B cell (primary cell): ENCODE measurements at regions not wholly inside any gene's neighbourhood (a gene's known extent, or its start where the extent isn't known, plus 50 kb on each side); places are given as distances from the start of the nearest gene placed in this dataset.

ENCODE experiments used
- ATAC-seq: fragments of 200-7000 bp; cut with Tn5 transposase; one replicate; pipeline ENCODE4 v1.10.0; 2021; ENCODE audit warnings: low read depth, mild to moderate bottlenecking, moderate number of reproducible peaks, moderate library complexity
- CTCF ChIA-PET: fragments of 350-600 bp; sonication (Branson Sonifier 250); formaldehyde crosslinking; loops from one replicate; lab custom pipeline; 2021; ENCODE audit warnings: antibody characterized with exemption, inconsistent platforms; lab: Charles Lee
- POLR2A ChIA-PET: fragments of 350-600 bp; sonication (Branson Sonifier 250); formaldehyde crosslinking; loops from one replicate; lab custom pipeline; 2021; ENCODE audit warnings: antibody characterized with exemption; lab: Charles Lee
- DNase-seq: peaks from one replicate; pipeline ENCODE4 v3.0.0; 2013
- H2AFZ ChIP-seq: 2 replicates; pipeline ENCODE4 v1.6.1; 2012; ENCODE audit warnings: mild to moderate bottlenecking, low read depth, low read length; ENCODE audit not compliant: insufficient read depth, poor library complexity, severe bottlenecking
- H3K27ac ChIP-seq, 2 donors: 1 replicate in 1 of 2; 2 replicates in 1 of 2; pipeline ENCODE4 v1.5.1; 2012 to 2013; ENCODE audit warnings: low read length in 2 of 2, mild to moderate bottlenecking in 2 of 2, moderate library complexity in 1 of 2
- H3K27me3 ChIP-seq, 4 experiments: fragments of 200-600 bp in 1 of 4; sonication (generic) in 1 of 4; replicated peaks in 1 of 4; 1 replicate in 2 of 4; 2 replicates in 2 of 4; pipeline versions ENCODE4 v1.6.1 to v1.7.0; 2013 to 2016; ENCODE audit warnings: low read length in 3 of 4, mild to moderate bottlenecking in 2 of 4, mixed read lengths in 1 of 4, moderate library complexity in 1 of 4; ENCODE audit not compliant: insufficient read depth in 4 of 4, control insufficient read depth in 3 of 4; ENCODE audit errors: control extremely low read depth in 1 of 4
- H3K36me3 ChIP-seq, 2 experiments: replicated peaks in 1 of 2; 1 replicate in 1 of 2; 2 replicates in 1 of 2; pipeline versions ENCODE4 v1.6.1 to v1.7.1; 2013; ENCODE audit warnings: low read length in 1 of 2; ENCODE audit not compliant: insufficient read depth in 2 of 2, control insufficient read depth in 1 of 2; ENCODE audit errors: control extremely low read depth in 1 of 2, extremely low read depth in 1 of 2
- H3K4me1 ChIP-seq, 2 donors: fragments of 200-600 bp in 1 of 2; sonication (generic) in 1 of 2; 1 replicate in 1 of 2; 2 replicates in 1 of 2; pipeline versions ENCODE4 v1.5.1 to v1.6.1; 2013 to 2017; ENCODE audit warnings: low read length in 2 of 2; ENCODE audit not compliant: control insufficient read depth in 2 of 2, insufficient read depth in 2 of 2
- H3K4me2 ChIP-seq: replicated peaks from 2 replicates; pipeline ENCODE3; 2012; ENCODE audit warnings: mild to moderate bottlenecking, low read depth, low read length; ENCODE audit not compliant: poor library complexity, severe bottlenecking
- H3K4me3 ChIP-seq, 5 experiments: fragments of 200-600 bp in 1 of 5; sonication (generic) in 1 of 5; 1 replicate in 3 of 5; 2 replicates in 2 of 5; pipeline versions ENCODE4 v1.5.1 to v1.7.0; 2011 to 2016; ENCODE audit warnings: low read length in 4 of 5, mild to moderate bottlenecking in 4 of 5, low read depth in 2 of 5, control low read depth in 1 of 5, moderate library complexity in 1 of 5; ENCODE audit not compliant: insufficient read depth in 1 of 5; ENCODE audit errors: control extremely low read depth in 1 of 5, extremely low read depth in 1 of 5
- H3K79me2 ChIP-seq: fragments of 200-600 bp; sonication (generic); one replicate; pipeline ENCODE4 v1.6.0; 2016; ENCODE audit warnings: low read length; ENCODE audit not compliant: control insufficient read depth, insufficient read depth
- H3K9ac ChIP-seq: fragments of 200-600 bp; sonication (generic); 2 replicates; pipeline ENCODE4 v1.6.1; 2017; ENCODE audit warnings: mild to moderate bottlenecking, low read length, moderate library complexity
- H3K9me3 ChIP-seq, 3 donors: one replicate each; pipeline versions ENCODE4 v1.6.1 to v1.7.1; 2013; ENCODE audit warnings: low read length in 2 of 3; ENCODE audit not compliant: control insufficient read depth in 2 of 3, insufficient read depth in 1 of 3; ENCODE audit errors: control extremely low read depth in 1 of 3
- H4K20me1 ChIP-seq: 2 replicates; pipeline ENCODE4 v1.6.0; 2012; ENCODE audit warnings: mild to moderate bottlenecking, low read length; ENCODE audit not compliant: insufficient read depth, control insufficient read depth, poor library complexity, severe bottlenecking
- H3K27ac Mint-ChIP-seq: one replicate; pipeline ENCODE4 v1.8.0; 2021; ENCODE audit warnings: mixed read lengths
- H3K27me3 Mint-ChIP-seq: one replicate; pipeline ENCODE4 v1.8.0; 2021; ENCODE audit warnings: mixed read lengths
- H3K4me1 Mint-ChIP-seq: one replicate; pipeline ENCODE4 v1.8.0; 2021; ENCODE audit warnings: mixed read lengths
- H3K4me3 Mint-ChIP-seq: one replicate; pipeline ENCODE4 v1.8.0; 2021; ENCODE audit warnings: mixed read lengths
- H3K9me3 Mint-ChIP-seq: one replicate; pipeline ENCODE4 v1.8.0; 2022; ENCODE audit warnings: mixed read lengths; ENCODE audit not compliant: insufficient read depth
- EZH2 ChIP-seq: IDR thresholded peaks from 2 replicates; pipeline ENCODE4 v1.6.1; 2012; ENCODE audit warnings: borderline replicate concordance, low read depth, mild to moderate bottlenecking, moderate library complexity, low read length; ENCODE audit not compliant: insufficient read depth, poor library complexity, severe bottlenecking
- WGBS: methylation state at CpG from one replicate; pipeline ENCODE4 v1.1.5; 2013; ENCODE audit warnings: missing lambda C conversion rate; ENCODE audit not compliant: insufficient coverage; 5-methylcytosine and 5-hydroxymethylcytosine counted together
- intact Hi-C: fragments of 100-400 bp; cut with micrococcal nuclease; formaldehyde crosslinking; loops from one replicate; pipeline ENCODE4 v1.10.0; 2022
- TF ChIP-seq, protein P1 (sequence below): fragments of 200-600 bp; IDR thresholded peaks from one replicate; pipeline ENCODE4 v1.8.0; 2022; ENCODE audit warnings: antibody characterized with exemption, mild to moderate bottlenecking

DNA sequence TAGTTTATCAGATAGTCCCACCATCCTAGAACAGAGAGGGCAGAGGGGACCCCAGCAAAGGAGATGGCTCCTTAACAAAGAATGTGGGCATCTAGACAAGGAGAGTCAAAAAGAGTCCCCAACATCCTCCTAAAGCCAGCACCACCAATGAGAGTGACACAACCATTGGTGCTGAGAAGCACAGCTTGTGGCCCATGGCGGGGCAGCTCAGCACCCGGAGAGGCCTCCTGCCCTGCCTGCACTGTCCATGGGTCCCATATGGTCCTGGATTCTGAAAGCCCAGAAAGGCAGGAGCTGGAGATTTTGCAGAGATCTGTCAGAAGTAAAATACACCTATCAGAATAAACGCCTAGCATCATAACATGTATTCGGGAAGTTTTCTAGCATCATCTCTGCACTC is 311.8 kb upstream of the ZNF32 start:
- peaks cover 0 to 5% (median 0%) of the 10 kb centered on the region in 4 experiments for H3K27me3 ChIP-seq
- CTCF ChIA-PET: no interaction called here
- no peak overlapping the region for H3K9ac ChIP-seq
- H3K4me3 ChIP-seq: no peak overlapping the region
- POLR2A ChIA-PET: no interaction called here
- 89% methylated on average over 4 of the region's 4 CpGs for WGBS
- no peak for DNase-seq
- Mint-ChIP-seq H3K4me3 (no peak overlapping the region), H3K27ac (no peak overlapping the region), H3K9me3 (no peaks in the 10 kb centered on the region), H3K27me3 (peaks cover 23% of the 10 kb centered on the region), H3K4me1 (peaks cover 4% of the 10 kb centered on the region)
- no peaks in the 10 kb centered on the region for H4K20me1 ChIP-seq
- H3K9me3 ChIP-seq: peaks cover 0 to 9% (median 0%) of the 10 kb centered on the region in 3 donors
- H3K4me1 ChIP-seq: no peaks in the 10 kb centered on the region
- no peak overlapping the region for H2AFZ ChIP-seq
- H3K4me2 ChIP-seq: no peak overlapping the region
- intact Hi-C loops: no loop called here
- TF ChIP-seq EZH2: no peak
- TF ChIP-seq, protein P1, sequence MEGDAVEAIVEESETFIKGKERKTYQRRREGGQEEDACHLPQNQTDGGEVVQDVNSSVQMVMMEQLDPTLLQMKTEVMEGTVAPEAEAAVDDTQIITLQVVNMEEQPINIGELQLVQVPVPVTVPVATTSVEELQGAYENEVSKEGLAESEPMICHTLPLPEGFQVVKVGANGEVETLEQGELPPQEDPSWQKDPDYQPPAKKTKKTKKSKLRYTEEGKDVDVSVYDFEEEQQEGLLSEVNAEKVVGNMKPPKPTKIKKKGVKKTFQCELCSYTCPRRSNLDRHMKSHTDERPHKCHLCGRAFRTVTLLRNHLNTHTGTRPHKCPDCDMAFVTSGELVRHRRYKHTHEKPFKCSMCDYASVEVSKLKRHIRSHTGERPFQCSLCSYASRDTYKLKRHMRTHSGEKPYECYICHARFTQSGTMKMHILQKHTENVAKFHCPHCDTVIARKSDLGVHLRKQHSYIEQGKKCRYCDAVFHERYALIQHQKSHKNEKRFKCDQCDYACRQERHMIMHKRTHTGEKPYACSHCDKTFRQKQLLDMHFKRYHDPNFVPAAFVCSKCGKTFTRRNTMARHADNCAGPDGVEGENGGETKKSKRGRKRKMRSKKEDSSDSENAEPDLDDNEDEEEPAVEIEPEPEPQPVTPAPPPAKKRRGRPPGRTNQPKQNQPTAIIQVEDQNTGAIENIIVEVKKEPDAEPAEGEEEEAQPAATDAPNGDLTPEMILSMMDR: no peak
- H3K79me2 ChIP-seq: no peaks in the 10 kb centered on the region
- no peaks in the 10 kb centered on the region for H3K36me3 ChIP-seq
- ATAC-seq: no peak
- H3K27ac ChIP-seq: no peak overlapping the region

DNA sequence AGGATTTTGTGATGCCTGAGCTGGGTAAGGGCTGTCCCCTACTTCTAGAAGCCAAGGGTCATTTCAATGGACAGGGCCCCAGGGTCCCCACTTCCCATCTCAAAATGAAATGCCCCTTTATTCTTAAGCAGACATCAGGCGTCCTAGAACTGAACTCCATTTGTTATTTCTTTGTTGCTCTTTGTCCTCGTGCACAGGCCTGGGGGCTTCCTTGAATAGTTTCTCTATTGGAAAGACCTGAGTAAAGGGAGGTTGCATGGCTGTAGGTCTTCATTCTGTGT is 311.4 kb upstream of the ZNF32 start:
- no peak overlapping the region for H3K9ac ChIP-seq
- no peaks in the 10 kb centered on the region for H3K4me1 ChIP-seq
- POLR2A ChIA-PET: no interaction called here
- CTCF ChIA-PET: no interaction called here
- WGBS: 33% methylated on average over 1 of the region's 2 CpGs
- H3K9me3 ChIP-seq: peaks cover 0 to 9% (median 0%) of the 10 kb centered on the region in 3 donors
- H3K27ac ChIP-seq: no peak overlapping the region
- H3K4me3 Mint-ChIP-seq: no peak overlapping the region
- no peak overlapping the region for H3K27ac Mint-ChIP-seq
- peaks cover 0 to 5% (median 0%) of the 10 kb centered on the region in 4 experiments for H3K27me3 ChIP-seq
- H3K9me3 Mint-ChIP-seq: no peaks in the 10 kb centered on the region
- intact Hi-C loops: no loop called here
- no peak overlapping the region for H2AFZ ChIP-seq
- H3K4me2 ChIP-seq: no peak overlapping the region
- no peak for DNase-seq
- no peak overlapping the region for H3K4me3 ChIP-seq
- no peak for ATAC-seq
- H3K27me3 Mint-ChIP-seq: peaks cover 19% of the 10 kb centered on the region
- H4K20me1 ChIP-seq: no peaks in the 10 kb centered on the region
- H3K79me2 ChIP-seq: no peaks in the 10 kb centered on the region
- no peak for TF ChIP-seq EZH2
- TF ChIP-seq, protein P1: no peak
- no peaks in the 10 kb centered on the region for H3K36me3 ChIP-seq
- H3K4me1 Mint-ChIP-seq: peaks cover under 1% of the 10 kb centered on the region
